Transverse colon (tissue), 4 donors: ENCODE measurements at regions not wholly inside any gene's neighbourhood (a gene's known extent, or its start where the extent isn't known, plus 50 kb on each side); places are given as distances from the start of the nearest gene placed in this dataset.

Source experiments
- DNase-seq: peaks from one replicate; pipeline ENCODE4 v3.0.0-alpha.2; 2019
- H3K27ac ChIP-seq, 4 donors: fragments of 200-600 bp; sonication (generic); 2 replicates each; pipeline ENCODE4 v1.5.1; 2016 to 2018; ENCODE audit warnings: inconsistent platforms in 4 of 4
- H3K27me3 ChIP-seq: fragments of 200-600 bp; sonication (generic); 2 replicates; pipeline ENCODE4 v1.5.1; 2017; ENCODE audit warnings: inconsistent platforms
- H3K36me3 ChIP-seq, 4 donors: fragments of 200-600 bp; sonication (generic); 2 replicates each; pipeline ENCODE4 v1.5.1; 2017 to 2019; ENCODE audit warnings: inconsistent platforms in 4 of 4
- H3K4me1 ChIP-seq, 4 donors: fragments of 200-600 bp; sonication (generic); 2 replicates each; pipeline ENCODE4 v1.5.1; 2017 to 2020; ENCODE audit warnings: inconsistent platforms in 4 of 4
- H3K4me3 ChIP-seq, 4 donors: fragments of 200-600 bp; sonication (generic); 1 replicate in 1 of 4; 2 replicates in 3 of 4; pipeline versions ENCODE4 v1.5.1 to v1.6.1; 2017 to 2019; ENCODE audit warnings: inconsistent platforms in 4 of 4
- H3K9me3 ChIP-seq, 2 donors: fragments of 200-600 bp; sonication (generic); 2 replicates each; pipeline ENCODE4 v1.5.1; 2017 to 2019; ENCODE audit warnings: inconsistent platforms in 2 of 2
- EP300 ChIP-seq: sonication (generic); formaldehyde crosslinking; IDR thresholded peaks from one replicate; pipeline ENCODE4 v1.6.1; 2017; ENCODE audit warnings: antibody characterized with exemption, low read depth
- POLR2A ChIP-seq: fragments of 450-650 bp; IDR thresholded peaks from one replicate; pipeline ENCODE4 v1.6.1; 2016; ENCODE audit warnings: antibody characterized with exemption, mild to moderate bottlenecking, moderate library complexity
- POLR2AphosphoS5 ChIP-seq, 3 donors: sonication (generic); formaldehyde crosslinking; IDR thresholded peaks; one replicate each; pipeline ENCODE4 v1.6.1; 2016; ENCODE audit warnings: antibody characterized with exemption in 3 of 3
- WGBS, 2 donors: methylation state at CpG; one replicate each; pipeline ENCODE4 v1.1.5; 2018; ENCODE audit warnings: low coverage in 1 of 2; 5-methylcytosine and 5-hydroxymethylcytosine counted together
- in situ Hi-C, 4 donors: fragments of 200-750 bp; cut with MboI; loops; one replicate each; pipeline versions ENCODE4 v1.15.0 to v1.15.1; 2017; ENCODE audit warnings: low sequenced_read_pairs in 3 of 4, low pct_ligation_motif_present in 1 of 4, low pct_unique_long_range_greater_than_20kb in 1 of 4
- intact Hi-C: fragments of 100-400 bp; cut with DNase I; formaldehyde crosslinking; loops from one replicate; pipeline ENCODE4 v1.15.1; 2023; ENCODE audit warnings: low total_unique reads
- TF ChIP-seq, protein P1 (sequence below), 5 experiments: fragments of 200-600 bp in 3 of 5; fragments of 450-650 bp in 2 of 5; sonication (generic) in 3 of 5; IDR thresholded peaks; 1 replicate in 2 of 5; 2 replicates in 3 of 5; pipeline ENCODE4 v1.5.1; 2016 to 2017; ENCODE audit warnings: antibody characterized with exemption in 5 of 5, inconsistent platforms in 3 of 5, mild to moderate bottlenecking in 2 of 5, moderate library complexity in 1 of 5

GRCh38 chr15:48016865-48017264 is 103.9 kb upstream of the SLC24A5 start:
- Histone ChIP-seq H3K27me3 (no peaks in the 10 kb centered on the region), H3K4me1 (no peaks in the 10 kb centered on the region), H3K4me3 (no peak overlapping the region), H3K36me3 (no peaks in the 10 kb centered on the region), H3K9me3 (no peaks in the 10 kb centered on the region), H3K27ac (no peak overlapping the region)
- 64 to 73% methylated on average over 3 of the region's 3 CpGs for WGBS, 2 donors
- TF ChIP-seq POLR2A (no peak), POLR2AphosphoS5 (IDR thresholded peaks at IDR 0.05) (no peak), EP300 (no peak)
- TF ChIP-seq, protein P1, sequence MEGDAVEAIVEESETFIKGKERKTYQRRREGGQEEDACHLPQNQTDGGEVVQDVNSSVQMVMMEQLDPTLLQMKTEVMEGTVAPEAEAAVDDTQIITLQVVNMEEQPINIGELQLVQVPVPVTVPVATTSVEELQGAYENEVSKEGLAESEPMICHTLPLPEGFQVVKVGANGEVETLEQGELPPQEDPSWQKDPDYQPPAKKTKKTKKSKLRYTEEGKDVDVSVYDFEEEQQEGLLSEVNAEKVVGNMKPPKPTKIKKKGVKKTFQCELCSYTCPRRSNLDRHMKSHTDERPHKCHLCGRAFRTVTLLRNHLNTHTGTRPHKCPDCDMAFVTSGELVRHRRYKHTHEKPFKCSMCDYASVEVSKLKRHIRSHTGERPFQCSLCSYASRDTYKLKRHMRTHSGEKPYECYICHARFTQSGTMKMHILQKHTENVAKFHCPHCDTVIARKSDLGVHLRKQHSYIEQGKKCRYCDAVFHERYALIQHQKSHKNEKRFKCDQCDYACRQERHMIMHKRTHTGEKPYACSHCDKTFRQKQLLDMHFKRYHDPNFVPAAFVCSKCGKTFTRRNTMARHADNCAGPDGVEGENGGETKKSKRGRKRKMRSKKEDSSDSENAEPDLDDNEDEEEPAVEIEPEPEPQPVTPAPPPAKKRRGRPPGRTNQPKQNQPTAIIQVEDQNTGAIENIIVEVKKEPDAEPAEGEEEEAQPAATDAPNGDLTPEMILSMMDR (IDR thresholded peaks at IDR 0.05) = no peak
- in situ Hi-C loops = no loop called here
- intact Hi-C loops = no loop called here
- DNase-seq = no peak

DNA sequence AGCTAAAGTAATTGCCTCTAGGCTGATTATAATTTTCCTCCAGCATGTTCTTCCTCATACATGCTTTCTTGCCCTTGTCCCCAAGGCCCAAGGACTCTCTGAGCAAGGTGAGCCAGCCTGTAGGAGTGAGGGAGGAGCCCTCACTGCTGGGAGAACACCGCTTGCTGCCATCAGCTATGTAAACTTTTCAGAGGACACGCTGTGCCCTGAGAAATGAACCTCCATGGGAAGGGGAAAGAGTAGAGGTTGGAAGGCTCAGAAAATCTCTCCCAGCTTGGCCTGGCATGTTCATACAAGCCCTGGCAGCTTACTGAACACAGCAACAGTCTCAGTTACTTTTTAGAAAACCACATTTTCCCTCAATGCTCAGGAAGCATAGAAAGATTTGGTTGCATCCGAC is 103.0 kb upstream of the SLC24A5 start:
- intact Hi-C loops (no loop called here), in situ Hi-C loops (no loop called here)
- no peaks in the 10 kb centered on the region for H3K9me3 ChIP-seq
- no peaks in the 10 kb centered on the region for H3K4me1 ChIP-seq
- 79 to 83% methylated on average over 1 to 3 of the region's 3 CpGs for WGBS, 2 donors
- DNase-seq = no peak
- no peak overlapping the region for H3K4me3 ChIP-seq
- no peaks in the 10 kb centered on the region for H3K36me3 ChIP-seq
- no peak overlapping the region for H3K27ac ChIP-seq
- no peaks in the 10 kb centered on the region for H3K27me3 ChIP-seq
- TF ChIP-seq POLR2A = no peak
- no peak for TF ChIP-seq EP300
- TF ChIP-seq, protein P1 (IDR thresholded peaks at IDR 0.05) = no peak
- no peak for TF ChIP-seq POLR2AphosphoS5 (IDR thresholded peaks at IDR 0.05)

DNA sequence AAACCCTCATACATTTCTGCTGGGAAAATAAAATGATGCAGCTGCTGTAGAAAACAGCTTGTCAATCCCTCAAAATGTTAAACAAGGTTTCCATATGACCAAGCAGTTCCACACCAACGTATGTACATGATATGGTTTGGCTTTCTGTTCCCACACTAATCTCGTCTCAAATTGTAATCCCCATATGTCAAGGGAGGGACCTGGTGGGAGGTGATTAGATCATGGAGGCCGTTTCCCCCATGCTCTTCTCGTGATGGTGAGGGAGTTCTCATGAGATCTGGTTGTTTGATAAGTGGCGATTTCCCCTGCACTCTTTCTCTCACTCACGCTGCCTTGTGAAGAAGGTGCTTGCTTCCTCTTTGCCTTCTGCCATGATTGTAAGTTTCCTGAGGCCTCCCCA is 100.6 kb upstream of the SLC24A5 start:
- 65 to 88% methylated on average over 5 to 6 of the region's 6 CpGs for WGBS, 2 donors

DNA sequence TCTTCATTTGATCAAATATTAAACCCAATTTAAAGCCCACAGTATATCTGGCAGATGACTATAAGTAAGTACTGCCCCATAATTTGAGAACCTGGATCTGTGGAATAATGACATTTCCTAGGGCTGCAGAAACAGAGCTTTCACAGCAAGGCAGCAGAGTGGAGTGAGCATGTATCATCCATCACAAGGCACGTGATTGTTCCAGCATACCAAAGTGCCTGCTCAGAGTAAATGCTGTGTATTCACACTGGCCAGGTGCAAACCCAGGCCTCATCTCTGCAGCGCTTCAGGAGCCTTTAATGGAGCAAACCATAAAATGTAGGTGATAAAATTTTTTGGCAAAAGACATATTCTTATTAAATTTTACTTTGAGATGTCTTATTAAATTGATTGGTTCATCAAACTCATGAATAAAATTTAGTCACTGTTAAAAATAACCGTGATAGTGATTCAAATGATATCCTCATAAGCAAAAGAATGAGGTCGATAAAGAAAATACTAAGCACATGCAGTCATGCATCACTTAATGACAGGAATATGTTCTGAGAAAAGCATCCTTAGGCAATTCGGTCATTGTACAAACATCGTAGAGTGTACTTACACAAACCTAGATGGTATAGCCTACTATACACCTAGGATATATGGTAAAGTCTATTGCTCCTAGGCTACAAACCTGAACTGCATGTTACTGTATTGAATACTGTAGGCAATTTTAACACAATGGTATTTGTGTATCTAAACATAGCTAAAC is 99.3 kb upstream of the SLC24A5 start:
- TF ChIP-seq EP300 (no peak), POLR2A (no peak), POLR2AphosphoS5 (IDR thresholded peaks at IDR 0.05) (no peak)
- TF ChIP-seq, protein P1 (IDR thresholded peaks at IDR 0.05) = no peak
- H3K36me3 ChIP-seq = no peaks in the 10 kb centered on the region
- intact Hi-C loops = no loop called here
- no peaks in the 10 kb centered on the region for H3K9me3 ChIP-seq
- no peak for DNase-seq
- H3K4me1 ChIP-seq = no peaks in the 10 kb centered on the region
- no peak overlapping the region for H3K27ac ChIP-seq
- 69 to 81% methylated on average over 4 to 6 of the region's 6 CpGs for WGBS, 2 donors
- H3K4me3 ChIP-seq = no peak overlapping the region
- in situ Hi-C loops = no loop called here
- no peaks in the 10 kb centered on the region for H3K27me3 ChIP-seq

More for the DNA sequence above, 100.6 kb upstream of the SLC24A5 start:
- in situ Hi-C loops = no loop called here
- H3K4me3 ChIP-seq = no peak overlapping the region
- H3K4me1 ChIP-seq = no peaks in the 10 kb centered on the region
- no peaks in the 10 kb centered on the region for H3K27me3 ChIP-seq
- intact Hi-C loops = no loop called here
- TF ChIP-seq EP300 = no peak
- TF ChIP-seq POLR2AphosphoS5 (IDR thresholded peaks at IDR 0.05) = no peak
- no peak for TF ChIP-seq POLR2A
- TF ChIP-seq, protein P1 (IDR thresholded peaks at IDR 0.05) = no peak
- DNase-seq = no peak
- no peaks in the 10 kb centered on the region for H3K9me3 ChIP-seq
- H3K36me3 ChIP-seq = no peaks in the 10 kb centered on the region
- no peak overlapping the region for H3K27ac ChIP-seq
